ENCODE measurements at regions not wholly inside any gene's neighbourhood (a gene's known extent, or its start where the extent isn't known, plus 50 kb on each side); places are given as distances from the start of the nearest gene placed in this dataset.

DNA sequence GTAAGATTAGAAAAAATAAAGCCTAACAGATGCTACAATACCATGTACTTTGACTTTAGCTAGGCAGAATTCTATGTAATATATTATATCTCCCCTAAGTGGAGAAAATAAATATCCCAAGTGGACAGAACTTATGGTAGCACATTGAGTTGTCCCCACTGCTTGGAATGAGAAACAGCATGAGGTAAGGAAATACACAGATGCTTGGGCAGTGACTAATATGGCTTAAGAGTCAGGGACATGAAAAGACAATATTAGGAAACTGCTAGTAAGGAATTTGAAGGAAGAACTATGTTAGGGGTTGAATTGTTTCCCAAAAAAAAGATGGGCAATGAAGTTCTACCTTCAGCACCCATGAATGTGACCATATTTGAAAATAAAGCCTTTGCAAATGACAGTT, 2265.1 kb downstream of the PCDH7 start:
- H3K79me2 ChIP-seq (ENCODE audit: insufficient read depth, low read length): no peaks in the 10 kb centered on the region
- H2BK120ac ChIP-seq (ENCODE audit: low read depth, low read length, poor library complexity, severe bottlenecking): no peak overlapping the region
- H3K27me3 Mint-ChIP-seq (ENCODE audit: low read depth): no peaks in the 10 kb centered on the region
- H4K5ac ChIP-seq (ENCODE audit: insufficient read length, low read depth, low read length): no peak overlapping the region
- no peak overlapping the region for H3K9ac ChIP-seq (ENCODE audit: extremely low read depth, insufficient read length, low read length)
- H3K36me3 Mint-ChIP-seq (ENCODE audit: insufficient read depth in 1 of 3, low read depth in 3 of 3): no peaks in the 10 kb centered on the region
- H3K27ac ChIP-seq (ENCODE audit: insufficient read length, low read depth, low read length): no peak overlapping the region
- H3K14ac ChIP-seq (ENCODE audit: insufficient read depth, low read length): no peak overlapping the region
- H2BK5ac ChIP-seq (ENCODE audit: insufficient read length, low read length): no peak overlapping the region
- no peak overlapping the region for H3K27ac Mint-ChIP-seq
- H2BK20ac ChIP-seq (ENCODE audit: low read depth, low read length, poor library complexity, severe bottlenecking): no peak overlapping the region
- TF ChIP-seq, protein P1, sequence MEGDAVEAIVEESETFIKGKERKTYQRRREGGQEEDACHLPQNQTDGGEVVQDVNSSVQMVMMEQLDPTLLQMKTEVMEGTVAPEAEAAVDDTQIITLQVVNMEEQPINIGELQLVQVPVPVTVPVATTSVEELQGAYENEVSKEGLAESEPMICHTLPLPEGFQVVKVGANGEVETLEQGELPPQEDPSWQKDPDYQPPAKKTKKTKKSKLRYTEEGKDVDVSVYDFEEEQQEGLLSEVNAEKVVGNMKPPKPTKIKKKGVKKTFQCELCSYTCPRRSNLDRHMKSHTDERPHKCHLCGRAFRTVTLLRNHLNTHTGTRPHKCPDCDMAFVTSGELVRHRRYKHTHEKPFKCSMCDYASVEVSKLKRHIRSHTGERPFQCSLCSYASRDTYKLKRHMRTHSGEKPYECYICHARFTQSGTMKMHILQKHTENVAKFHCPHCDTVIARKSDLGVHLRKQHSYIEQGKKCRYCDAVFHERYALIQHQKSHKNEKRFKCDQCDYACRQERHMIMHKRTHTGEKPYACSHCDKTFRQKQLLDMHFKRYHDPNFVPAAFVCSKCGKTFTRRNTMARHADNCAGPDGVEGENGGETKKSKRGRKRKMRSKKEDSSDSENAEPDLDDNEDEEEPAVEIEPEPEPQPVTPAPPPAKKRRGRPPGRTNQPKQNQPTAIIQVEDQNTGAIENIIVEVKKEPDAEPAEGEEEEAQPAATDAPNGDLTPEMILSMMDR (conservative IDR thresholded peaks at IDR 0.05): no peak
- no peak overlapping the region for H4K91ac ChIP-seq (ENCODE audit: insufficient read length, low read depth, low read length)
- no peak overlapping the region for H2BK15ac ChIP-seq (ENCODE audit: low read depth, low read length)
- H2BK12ac ChIP-seq (ENCODE audit: insufficient read length, low read depth, low read length): no peak overlapping the region
- H3K27me3 ChIP-seq (ENCODE audit: insufficient read depth, low read length): no peaks in the 10 kb centered on the region
- H3K4me1 Mint-ChIP-seq: no peaks in the 10 kb centered on the region
- no peaks in the 10 kb centered on the region for H3K79me1 ChIP-seq (ENCODE audit: insufficient read depth, low read depth, low read length, poor library complexity, severe bottlenecking)
- H3K4me2 ChIP-seq (ENCODE audit: insufficient read depth, insufficient read length, low read length): no peak overlapping the region
- no peak overlapping the region for H3K23ac ChIP-seq (ENCODE audit: insufficient read length, low read depth, low read length)
- no peak overlapping the region for H4K8ac ChIP-seq (replicated peaks; ENCODE audit: insufficient read length, low read depth, low read length)
- no peak overlapping the region for H3K4ac ChIP-seq (ENCODE audit: low read depth, low read length)
- no peak overlapping the region for H2AK5ac ChIP-seq (ENCODE audit: insufficient read length, low read length)
- H3K9me3 Mint-ChIP-seq: no peaks in the 10 kb centered on the region
- no peak overlapping the region for H2AFZ ChIP-seq (ENCODE audit: low read length)
- H3T11ph ChIP-seq (ENCODE audit: low read length): no peak overlapping the region
- H3K4me1 ChIP-seq (ENCODE audit: insufficient read depth, low read length): no peaks in the 10 kb centered on the region
- H3K18ac ChIP-seq (ENCODE audit: insufficient read length, low read depth, low read length): no peak overlapping the region
- no peaks in the 10 kb centered on the region for H3K23me2 ChIP-seq (ENCODE audit: insufficient read length, low read depth, low read length, poor library complexity, severe bottlenecking)
- no peak for DNase-seq
- no peaks in the 10 kb centered on the region for H4K20me1 ChIP-seq (ENCODE audit: control insufficient read depth, insufficient read depth, insufficient read length)
- no peaks in the 10 kb centered on the region for H3K9me3 ChIP-seq (ENCODE audit: control insufficient read depth, low read depth, low read length)
- no peak overlapping the region for H3K56ac ChIP-seq (ENCODE audit: insufficient read length, low read depth, low read length)
- no peak overlapping the region for H3K4me3 Mint-ChIP-seq

Data from H9 (cell line).